ENCODE measurements at regions not wholly inside any gene's neighbourhood (a gene's known extent, or its start where the extent isn't known, plus 50 kb on each side); places are given as distances from the start of the nearest gene placed in this dataset.
"Not testable (repeated sequence)": the region's sequence is repeated elsewhere in the genome, so short reads cannot be mapped to it uniquely, and the experiment has no call there.

- no peak for DNase-seq
- Mint-ChIP-seq H3K4me1 (ENCODE audit: low read depth) (no peaks in the 10 kb centered on the region), H3K4me3 (no peak overlapping the region), H3K27ac (no peak overlapping the region), H3K9me3 (no peaks in the 10 kb centered on the region), H3K36me3 (no peaks in the 10 kb centered on the region), H3K27me3 (no peaks in the 10 kb centered on the region)
- intact Hi-C loops (cut with micrococcal nuclease), result no loop called here
- ChIA-PET POLR2A (no interaction called here), CTCF (no interaction called here)
Measured at GRCh38 chrX:9368262-9368661, 96.6 kb upstream of the TBL1X start.

DNA sequence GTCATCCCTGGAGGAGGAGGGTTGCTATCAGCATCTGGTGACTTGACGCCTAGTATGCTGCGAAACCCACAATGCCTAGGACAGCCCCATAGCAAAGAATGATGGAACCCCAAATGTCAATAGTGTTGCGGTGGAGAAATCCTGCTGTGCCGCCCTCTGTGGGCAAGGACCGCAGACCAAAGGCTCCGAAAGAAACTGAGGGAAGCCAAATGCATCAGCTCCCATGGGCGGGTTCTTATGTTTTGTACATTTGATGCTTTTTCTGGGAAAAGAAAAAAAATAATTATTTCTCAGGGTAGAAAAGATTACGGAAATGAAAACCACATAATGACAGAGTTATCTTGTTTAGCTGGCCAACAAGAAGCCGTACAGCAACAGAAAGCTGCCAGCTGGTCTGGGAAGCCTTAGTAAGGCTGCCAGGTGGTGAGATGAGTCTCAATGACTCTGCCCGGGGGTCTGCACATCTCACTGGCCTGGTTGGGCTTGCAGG is 95.0 kb upstream of the TBL1X start:
- peak; percentile 12 for DNase-seq
- POLR2A ChIA-PET, result no interaction called here
- CTCF ChIA-PET, result interaction anchor here (1.3 kb wide), 1 partner anchor 17 kb away, joined by 5 read pairs; no protein-coding TSS in a partner anchor

DNA sequence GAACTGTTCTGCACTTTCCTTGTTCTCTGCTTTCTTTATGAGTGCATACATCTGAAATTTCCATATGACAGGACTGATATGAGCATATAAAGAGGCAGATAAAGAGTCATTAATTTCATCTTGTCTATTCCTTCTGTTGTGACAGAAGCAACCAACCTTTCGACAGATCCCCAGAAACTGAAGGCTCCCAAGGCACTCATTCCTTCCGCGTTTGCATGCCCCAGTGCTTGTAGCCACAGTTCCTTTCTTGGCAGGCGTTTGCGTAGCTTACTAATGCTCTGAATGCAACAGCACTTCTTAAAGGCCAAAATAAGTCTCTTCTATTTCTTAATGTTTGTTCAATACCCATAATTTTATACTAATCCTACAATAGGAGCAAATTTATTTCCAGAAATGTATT is 94.0 kb upstream of the TBL1X start:
- intact Hi-C loops (cut with micrococcal nuclease), result no loop called here
- H3K4me1 Mint-ChIP-seq (ENCODE audit: low read depth), result no peaks in the 10 kb centered on the region
- no peak overlapping the region for H3K27ac Mint-ChIP-seq
- no peak for DNase-seq
- no peaks in the 10 kb centered on the region for H3K9me3 Mint-ChIP-seq
- H3K27me3 Mint-ChIP-seq, result no peaks in the 10 kb centered on the region
- H3K4me3 Mint-ChIP-seq, result no peak overlapping the region
- ChIA-PET CTCF (no interaction called here), POLR2A (no interaction called here)
- H3K36me3 Mint-ChIP-seq, result no peaks in the 10 kb centered on the region

More for the DNA sequence above, 95.0 kb upstream of the TBL1X start:
- Mint-ChIP-seq H3K27ac (no peak overlapping the region), H3K4me3 (no peak overlapping the region), H3K36me3 (no peaks in the 10 kb centered on the region), H3K27me3 (no peaks in the 10 kb centered on the region), H3K4me1 (ENCODE audit: low read depth) (no peaks in the 10 kb centered on the region), H3K9me3 (no peaks in the 10 kb centered on the region)
- intact Hi-C loops (cut with micrococcal nuclease), result no loop called here

GRCh38 chrX:9372866-9373265 is 92.0 kb upstream of the TBL1X start:
- no peaks in the 10 kb centered on the region for H3K9me3 Mint-ChIP-seq
- no peaks in the 10 kb centered on the region for H3K27me3 Mint-ChIP-seq
- ChIA-PET CTCF (no interaction called here), POLR2A (no interaction called here)
- H3K4me1 Mint-ChIP-seq (ENCODE audit: low read depth), result no peaks in the 10 kb centered on the region
- no peak for DNase-seq
- no peak overlapping the region for H3K27ac Mint-ChIP-seq
- H3K36me3 Mint-ChIP-seq, result no peaks in the 10 kb centered on the region
- H3K4me3 Mint-ChIP-seq, result no peak overlapping the region
- intact Hi-C loops (cut with micrococcal nuclease), result no loop called here

DNA sequence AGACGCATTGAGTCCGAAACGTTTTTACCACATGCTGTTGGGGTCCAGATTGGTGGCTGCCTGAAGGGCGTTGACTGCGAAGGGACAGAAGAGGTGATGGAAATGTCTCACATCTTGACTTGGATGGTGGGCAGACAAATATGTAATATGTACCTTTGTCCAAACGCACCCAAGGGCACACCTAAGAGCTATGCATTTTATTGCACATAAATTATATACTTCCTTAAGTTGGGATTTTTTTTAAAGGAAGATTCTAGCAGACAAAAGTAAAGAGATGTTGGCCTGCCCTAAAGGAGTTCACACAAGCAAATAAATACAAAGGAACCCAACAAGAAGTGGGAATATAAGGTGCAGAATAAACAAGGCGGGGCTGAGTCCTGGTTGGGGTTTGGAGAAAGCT is 91.1 kb upstream of the TBL1X start:
- no peak for DNase-seq
- H3K4me3 Mint-ChIP-seq, result no peak overlapping the region
- H3K27ac Mint-ChIP-seq, result no peak overlapping the region
- no peaks in the 10 kb centered on the region for H3K4me1 Mint-ChIP-seq (ENCODE audit: low read depth)
- intact Hi-C loops (cut with micrococcal nuclease), result no loop called here
- no peaks in the 10 kb centered on the region for H3K36me3 Mint-ChIP-seq
- H3K27me3 Mint-ChIP-seq, result no peaks in the 10 kb centered on the region
- ChIA-PET CTCF (no interaction called here), POLR2A (no interaction called here)
- H3K9me3 Mint-ChIP-seq, result no peaks in the 10 kb centered on the region

DNA sequence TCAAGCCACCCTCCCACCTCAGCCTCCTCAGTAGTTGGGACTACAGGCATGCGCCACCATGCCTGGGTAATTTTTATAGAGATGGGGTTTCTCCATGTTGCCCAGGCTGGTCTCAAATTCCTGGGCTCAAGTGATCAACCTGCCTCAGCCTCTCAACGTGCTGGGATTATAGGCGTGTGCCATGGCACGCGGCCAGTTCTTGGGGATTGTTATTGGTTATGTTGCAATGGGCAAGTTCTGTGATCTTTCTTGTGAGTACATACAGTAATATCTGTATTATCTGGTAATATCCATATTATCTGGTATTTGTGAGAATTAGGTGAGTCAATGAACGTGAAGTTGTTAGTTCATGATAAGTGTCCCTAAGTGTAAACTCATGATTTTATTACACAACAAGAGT is 90.3 kb upstream of the TBL1X start:
- no peaks in the 10 kb centered on the region for H3K27me3 Mint-ChIP-seq
- no peak overlapping the region for H3K4me3 Mint-ChIP-seq
- no peaks in the 10 kb centered on the region for H3K4me1 Mint-ChIP-seq (ENCODE audit: low read depth)
- no peak for DNase-seq
- intact Hi-C loops (cut with micrococcal nuclease), result no loop called here
- CTCF ChIA-PET, result no interaction called here
- H3K27ac Mint-ChIP-seq, result no peak overlapping the region
- no peaks in the 10 kb centered on the region for H3K36me3 Mint-ChIP-seq
- POLR2A ChIA-PET, result no interaction called here
- no peaks in the 10 kb centered on the region for H3K9me3 Mint-ChIP-seq

DNA sequence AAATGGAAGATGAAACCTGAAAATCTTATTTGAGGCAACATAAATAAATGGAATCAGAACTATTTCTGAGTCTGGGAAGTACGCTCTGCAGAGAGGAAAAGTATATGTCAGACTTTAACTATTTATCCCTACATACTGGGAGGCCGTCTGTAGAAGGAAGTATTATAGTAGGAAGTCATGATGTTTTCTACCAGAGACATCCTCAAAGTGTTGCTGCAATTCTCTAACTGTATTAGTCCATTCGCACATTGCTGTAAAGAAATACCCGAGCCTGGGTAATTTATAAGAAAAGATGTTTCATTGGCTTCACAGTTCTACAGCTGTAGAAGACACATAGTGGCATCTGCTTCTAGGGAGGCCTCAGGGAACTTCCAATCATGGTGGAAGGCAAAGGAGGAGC is 88.7 kb upstream of the TBL1X start:
- intact Hi-C loops (cut with micrococcal nuclease), result no loop called here
- CTCF ChIA-PET, result no interaction called here

DNA sequence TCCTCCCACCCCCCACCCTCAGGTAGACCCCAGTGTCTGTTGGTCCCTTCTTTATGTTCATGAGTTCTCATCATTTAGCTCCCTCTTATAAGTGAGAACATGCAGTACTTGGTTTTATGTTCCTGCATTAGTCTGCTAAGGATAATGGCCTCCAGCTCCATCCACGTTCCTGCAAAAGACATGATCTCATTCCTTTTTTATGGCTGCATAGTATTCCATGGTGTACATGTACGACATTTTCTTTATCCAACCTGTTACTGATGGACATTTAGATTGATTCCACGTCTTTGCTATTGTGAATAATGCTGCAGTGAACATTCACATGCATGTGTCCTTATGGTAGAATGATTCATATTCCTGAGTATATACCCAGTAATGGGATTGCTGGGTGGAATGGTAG is 87.6 kb upstream of the TBL1X start:
- H3K36me3 Mint-ChIP-seq; DNase-seq; H3K27me3 Mint-ChIP-seq; H3K27ac Mint-ChIP-seq; POLR2A ChIA-PET; H3K4me1 Mint-ChIP-seq (ENCODE audit: low read depth); H3K9me3 Mint-ChIP-seq; intact Hi-C loops (cut with micrococcal nuclease); CTCF ChIA-PET; H3K4me3 Mint-ChIP-seq: not testable (repeated sequence)

More for the DNA sequence above, 88.7 kb upstream of the TBL1X start:
- Mint-ChIP-seq H3K9me3 (no peaks in the 10 kb centered on the region), H3K36me3 (no peaks in the 10 kb centered on the region), H3K4me1 (ENCODE audit: low read depth) (no peaks in the 10 kb centered on the region), H3K27ac (no peak overlapping the region), H3K27me3 (no peaks in the 10 kb centered on the region), H3K4me3 (no peak overlapping the region)
- no peak for DNase-seq
- POLR2A ChIA-PET, result no interaction called here

GRCh38 chrX:9378980-9379696 is 85.7 kb upstream of the TBL1X start:
- Mint-ChIP-seq H3K4me3 (no peak overlapping the region), H3K27ac (no peak overlapping the region), H3K4me1 (ENCODE audit: low read depth) (no peaks in the 10 kb centered on the region), H3K27me3 (no peaks in the 10 kb centered on the region), H3K9me3 (no peaks in the 10 kb centered on the region), H3K36me3 (no peaks in the 10 kb centered on the region)
- DNase-seq, result no peak
- ChIA-PET POLR2A (no interaction called here), CTCF (no interaction called here)
- intact Hi-C loops (cut with micrococcal nuclease), result no loop called here

DNA sequence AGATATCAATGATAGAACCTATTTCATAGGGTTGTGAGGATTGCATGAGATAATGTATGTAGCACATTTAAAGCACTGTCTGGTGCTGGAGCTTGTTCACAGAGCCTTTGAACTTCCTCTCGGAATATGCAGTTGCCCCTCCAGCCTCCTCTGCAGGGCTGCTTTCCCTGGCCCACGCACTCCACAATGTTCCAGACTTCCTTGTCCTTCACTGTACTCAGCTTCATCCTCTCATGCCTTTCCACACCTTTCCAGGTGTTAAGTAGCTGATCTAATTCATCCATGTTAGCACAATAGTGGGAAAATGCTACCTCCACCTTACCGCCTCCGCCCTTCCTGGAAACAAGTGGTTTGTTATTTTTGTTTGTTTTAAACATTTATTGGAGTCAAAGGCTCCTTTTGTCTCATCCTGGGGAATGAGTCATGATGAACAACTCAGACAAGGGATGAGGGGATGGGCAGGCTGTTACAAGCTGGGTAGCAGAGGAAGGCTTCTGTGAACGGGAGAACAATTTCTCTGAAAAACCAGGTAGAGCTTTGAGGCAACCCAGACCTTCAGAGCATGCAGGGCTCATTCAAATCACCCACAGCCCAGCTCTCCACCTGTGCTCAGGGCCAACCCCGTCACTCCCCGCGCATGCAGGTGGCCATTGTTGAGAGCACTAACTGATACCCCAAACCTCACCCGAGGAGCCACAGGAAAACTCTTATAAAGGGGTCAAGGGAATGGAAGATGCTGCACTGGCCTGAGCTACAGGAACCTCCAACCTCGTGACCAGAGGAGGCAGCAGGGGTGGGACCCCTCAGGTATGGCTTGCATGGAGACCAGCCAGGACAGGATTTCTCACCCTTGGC is 84.9 kb upstream of the TBL1X start:
- Mint-ChIP-seq H3K9me3 (no peaks in the 10 kb centered on the region), H3K4me3 (no peak overlapping the region), H3K27ac (no peak overlapping the region), H3K4me1 (ENCODE audit: low read depth) (no peaks in the 10 kb centered on the region), H3K27me3 (no peaks in the 10 kb centered on the region), H3K36me3 (no peaks in the 10 kb centered on the region)
- ChIA-PET CTCF (no interaction called here), POLR2A (no interaction called here)
- DNase-seq, result no peak
- intact Hi-C loops (cut with micrococcal nuclease), result no loop called here

- no peaks in the 10 kb centered on the region for H3K36me3 Mint-ChIP-seq
- H3K4me3 Mint-ChIP-seq, result no peak overlapping the region
- no peaks in the 10 kb centered on the region for H3K4me1 Mint-ChIP-seq (ENCODE audit: low read depth)
- DNase-seq, result no peak
- H3K9me3 Mint-ChIP-seq, result no peaks in the 10 kb centered on the region
- CTCF ChIA-PET, result no interaction called here
- intact Hi-C loops (cut with micrococcal nuclease), result no loop called here
- POLR2A ChIA-PET, result no interaction called here
- no peaks in the 10 kb centered on the region for H3K27me3 Mint-ChIP-seq
- no peak overlapping the region for H3K27ac Mint-ChIP-seq
Measured at GRCh38 chrX:9383655-9384054, 81.2 kb upstream of the TBL1X start.

DNA sequence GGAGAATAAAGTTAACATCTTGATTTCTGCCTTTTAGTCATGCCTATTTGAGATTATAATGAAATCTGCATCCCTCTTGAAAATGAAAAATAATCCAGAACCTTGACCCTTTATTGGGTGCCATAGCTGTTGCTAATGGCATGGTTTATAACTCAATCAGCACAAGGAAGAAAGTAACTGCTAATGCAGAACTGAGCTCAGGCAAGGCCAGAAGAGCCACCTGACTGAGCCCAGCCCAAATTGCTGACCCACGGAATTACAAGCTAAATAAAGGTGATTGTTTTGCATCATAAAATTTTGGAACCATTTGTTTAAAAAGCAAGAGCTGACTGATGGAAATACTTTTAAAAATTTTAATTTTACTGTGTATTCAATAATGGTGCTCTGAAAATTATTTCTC is 76.4 kb upstream of the TBL1X start:
- ChIA-PET CTCF (no interaction called here), POLR2A (no interaction called here)
- no peaks in the 10 kb centered on the region for H3K36me3 Mint-ChIP-seq
- no peak overlapping the region for H3K27ac Mint-ChIP-seq
- no peak for DNase-seq
- intact Hi-C loops (cut with micrococcal nuclease), result no loop called here
- no peaks in the 10 kb centered on the region for H3K4me1 Mint-ChIP-seq (ENCODE audit: low read depth)
- no peaks in the 10 kb centered on the region for H3K9me3 Mint-ChIP-seq
- H3K4me3 Mint-ChIP-seq, result no peak overlapping the region
- no peaks in the 10 kb centered on the region for H3K27me3 Mint-ChIP-seq

- Mint-ChIP-seq H3K4me1 (ENCODE audit: low read depth) (no peaks in the 10 kb centered on the region), H3K27me3 (no peaks in the 10 kb centered on the region), H3K4me3 (no peak overlapping the region), H3K27ac (no peak overlapping the region), H3K36me3 (no peaks in the 10 kb centered on the region), H3K9me3 (no peaks in the 10 kb centered on the region)
- ChIA-PET POLR2A (no interaction called here), CTCF (no interaction called here)
- intact Hi-C loops (cut with micrococcal nuclease), result no loop called here
- no peak for DNase-seq
Measured at GRCh38 chrX:9390121-9390520, 74.7 kb upstream of the TBL1X start.

Data from activated CD4-positive, alpha-beta memory T cell treated with anti-CD3 and anti-CD28 coated beads for 36 hours (primary cell).